WTC11 (cell line): ENCODE measurements at regions not wholly inside any gene's neighbourhood (a gene's known extent, or its start where the extent isn't known, plus 50 kb on each side); places are given as distances from the start of the nearest gene placed in this dataset.

Experiments
- ETV6 ChIP-seq: sonication (generic); formaldehyde crosslinking; IDR thresholded peaks from 2 replicates; pipeline ENCODE4 v1.8.1; 2022; ENCODE audit warnings: mild to moderate bottlenecking, missing genetic modification reagents
- JUN ChIP-seq: sonication (generic); formaldehyde crosslinking; IDR thresholded peaks from 2 replicates; pipeline ENCODE4 v1.8.0; 2023; ENCODE audit warnings: mild to moderate bottlenecking, missing genetic modification reagents
- SP1 ChIP-seq: sonication (generic); formaldehyde crosslinking; conservative IDR thresholded peaks from 2 replicates; pipeline ENCODE4 v1.8.1; 2022; ENCODE audit warnings: missing genetic modification reagents
- TEAD4 ChIP-seq: sonication (generic); formaldehyde crosslinking; IDR thresholded peaks from 2 replicates; pipeline ENCODE4 v1.8.0; 2022; ENCODE audit warnings: mild to moderate bottlenecking, missing genetic modification reagents
- ZNF263 ChIP-seq: sonication (generic); formaldehyde crosslinking; IDR thresholded peaks from 2 replicates; pipeline ENCODE4 v1.8.1; 2022; ENCODE audit warnings: low read depth, mild to moderate bottlenecking, moderate library complexity, missing genetic modification reagents
- TF ChIP-seq, protein P1 (sequence below): sonication (generic); formaldehyde crosslinking; IDR thresholded peaks from 2 replicates; pipeline ENCODE4 v1.8.1; 2022; ENCODE audit warnings: mild to moderate bottlenecking, moderate library complexity, missing genetic modification reagents
- TF ChIP-seq, protein P2 (sequence below): sonication (generic); formaldehyde crosslinking; IDR thresholded peaks from 2 replicates; pipeline ENCODE4 v1.8.1; 2023; ENCODE audit warnings: mild to moderate bottlenecking, missing genetic modification reagents, moderate library complexity
- TF ChIP-seq, protein P3 (sequence below): fragments of 250-450 bp; sonication (Bioruptor Pico); IDR thresholded peaks from 2 replicates; pipeline ENCODE4 v2.1.2; 2022; ENCODE audit warnings: mild to moderate bottlenecking, moderate library complexity
- TF ChIP-seq, protein P4 (sequence below): sonication (generic); formaldehyde crosslinking; conservative IDR thresholded peaks from 2 replicates; pipeline ENCODE4 v1.8.1; 2022; ENCODE audit warnings: mild to moderate bottlenecking, missing genetic modification reagents

DNA sequence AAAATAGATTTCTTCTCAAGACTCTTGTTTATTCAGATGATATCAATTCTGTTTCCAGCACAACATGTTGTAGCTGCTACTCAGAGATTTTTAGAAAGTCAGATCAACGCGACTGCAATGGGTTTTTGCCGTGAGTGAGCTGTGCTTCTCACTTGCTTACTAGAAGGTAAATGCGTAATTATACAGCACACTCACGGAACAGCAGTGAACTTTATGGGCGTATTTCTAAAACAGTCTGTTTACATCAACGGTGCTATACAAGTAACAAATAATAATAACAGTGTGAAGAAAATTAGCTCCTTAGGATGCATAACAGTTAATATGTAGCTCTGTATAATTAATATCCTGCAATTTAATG is 533.6 kb downstream of the RNF144A start:
- no peak for TF ChIP-seq SP1
- TF ChIP-seq ZNF263 = no peak
- no peak for TF ChIP-seq TEAD4 (CRISPR knock-in tag)
- no peak for TF ChIP-seq JUN (CRISPR knock-in tag)
- TF ChIP-seq, protein P1, sequence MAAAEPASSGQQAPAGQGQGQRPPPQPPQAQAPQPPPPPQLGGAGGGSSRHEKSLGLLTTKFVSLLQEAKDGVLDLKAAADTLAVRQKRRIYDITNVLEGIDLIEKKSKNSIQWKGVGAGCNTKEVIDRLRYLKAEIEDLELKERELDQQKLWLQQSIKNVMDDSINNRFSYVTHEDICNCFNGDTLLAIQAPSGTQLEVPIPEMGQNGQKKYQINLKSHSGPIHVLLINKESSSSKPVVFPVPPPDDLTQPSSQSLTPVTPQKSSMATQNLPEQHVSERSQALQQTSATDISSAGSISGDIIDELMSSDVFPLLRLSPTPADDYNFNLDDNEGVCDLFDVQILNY (CRISPR knock-in tag) = no peak
- TF ChIP-seq ETV6 (CRISPR knock-in tag) = no peak
- TF ChIP-seq, protein P2, sequence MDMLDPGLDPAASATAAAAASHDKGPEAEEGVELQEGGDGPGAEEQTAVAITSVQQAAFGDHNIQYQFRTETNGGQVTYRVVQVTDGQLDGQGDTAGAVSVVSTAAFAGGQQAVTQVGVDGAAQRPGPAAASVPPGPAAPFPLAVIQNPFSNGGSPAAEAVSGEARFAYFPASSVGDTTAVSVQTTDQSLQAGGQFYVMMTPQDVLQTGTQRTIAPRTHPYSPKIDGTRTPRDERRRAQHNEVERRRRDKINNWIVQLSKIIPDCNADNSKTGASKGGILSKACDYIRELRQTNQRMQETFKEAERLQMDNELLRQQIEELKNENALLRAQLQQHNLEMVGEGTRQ (CRISPR knock-in tag) = no peak
- TF ChIP-seq, protein P3, sequence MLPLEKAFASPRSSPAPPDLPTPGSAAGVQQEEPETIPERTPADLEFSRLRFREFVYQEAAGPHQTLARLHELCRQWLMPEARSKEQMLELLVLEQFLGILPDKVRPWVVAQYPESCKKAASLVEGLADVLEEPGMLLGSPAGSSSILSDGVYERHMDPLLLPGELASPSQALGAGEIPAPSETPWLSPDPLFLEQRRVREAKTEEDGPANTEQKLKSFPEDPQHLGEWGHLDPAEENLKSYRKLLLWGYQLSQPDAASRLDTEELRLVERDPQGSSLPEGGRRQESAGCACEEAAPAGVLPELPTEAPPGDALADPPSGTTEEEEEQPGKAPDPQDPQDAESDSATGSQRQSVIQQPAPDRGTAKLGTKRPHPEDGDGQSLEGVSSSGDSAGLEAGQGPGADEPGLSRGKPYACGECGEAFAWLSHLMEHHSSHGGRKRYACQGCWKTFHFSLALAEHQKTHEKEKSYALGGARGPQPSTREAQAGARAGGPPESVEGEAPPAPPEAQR (CRISPR knock-in tag) = no peak
- TF ChIP-seq, protein P4, sequence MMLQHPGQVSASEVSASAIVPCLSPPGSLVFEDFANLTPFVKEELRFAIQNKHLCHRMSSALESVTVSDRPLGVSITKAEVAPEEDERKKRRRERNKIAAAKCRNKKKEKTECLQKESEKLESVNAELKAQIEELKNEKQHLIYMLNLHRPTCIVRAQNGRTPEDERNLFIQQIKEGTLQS (CRISPR knock-in tag) = no peak
